ENCODE measurements at regions not wholly inside any gene's neighbourhood (a gene's known extent, or its start where the extent isn't known, plus 50 kb on each side); places are given as distances from the start of the nearest gene placed in this dataset.
"Not testable (repeated sequence)": the region's sequence is repeated elsewhere in the genome, so short reads cannot be mapped to it uniquely, and the experiment has no call there.

- H3K36me3 ChIP-seq (replicated peaks; ENCODE audit: control insufficient read depth, insufficient read depth, low read length) = no peaks in the 10 kb centered on the region
Observed at GRCh38 chr9:108417312-108417711, 438.5 kb downstream of the ACTL7B start.

GRCh38 chr9:108416324-108416723 is 439.5 kb downstream of the ACTL7B start:
- Histone ChIP-seq H3K4me3 (ENCODE audit: insufficient read depth, low read depth, low read length) (no peak overlapping the region), H3K36me3 (replicated peaks; ENCODE audit: control insufficient read depth, insufficient read depth, low read length) (no peaks in the 10 kb centered on the region), H3K27me3 (ENCODE audit: control insufficient read depth, insufficient read depth, low read length) (no peaks in the 10 kb centered on the region)
- DNase-seq = no peak

More at GRCh38 chr9:108417312-108417711, 438.5 kb downstream of the ACTL7B start:
- no peaks in the 10 kb centered on the region for H3K27me3 ChIP-seq (ENCODE audit: control insufficient read depth, insufficient read depth, low read length)
- DNase-seq = no peak
- no peak overlapping the region for H3K4me3 ChIP-seq (ENCODE audit: insufficient read depth, low read depth, low read length)

- Histone ChIP-seq H3K4me3 (ENCODE audit: insufficient read depth, low read depth, low read length) (no peak overlapping the region), H3K27me3 (ENCODE audit: control insufficient read depth, insufficient read depth, low read length) (no peaks in the 10 kb centered on the region), H3K36me3 (replicated peaks; ENCODE audit: control insufficient read depth, insufficient read depth, low read length) (no peaks in the 10 kb centered on the region)
- DNase-seq = no peak
Observed at GRCh38 chr9:108413809-108414208, 442.0 kb downstream of the ACTL7B start.

- DNase-seq = peak; percentile 16
- H3K27me3 ChIP-seq (ENCODE audit: control insufficient read depth, insufficient read depth, low read length) = no peaks in the 10 kb centered on the region
- H3K4me3 ChIP-seq (ENCODE audit: insufficient read depth, low read depth, low read length) = no peak overlapping the region
- H3K36me3 ChIP-seq (replicated peaks; ENCODE audit: control insufficient read depth, insufficient read depth, low read length) = no peaks in the 10 kb centered on the region
Observed at GRCh38 chr9:108412755-108413154, 443.0 kb downstream of the ACTL7B start.

- DNase-seq = no peak
- Histone ChIP-seq H3K27me3 (ENCODE audit: control insufficient read depth, insufficient read depth, low read length) (no peaks in the 10 kb centered on the region), H3K4me3 (ENCODE audit: insufficient read depth, low read depth, low read length) (no peak overlapping the region), H3K36me3 (replicated peaks; ENCODE audit: control insufficient read depth, insufficient read depth, low read length) (no peaks in the 10 kb centered on the region)
Observed at GRCh38 chr9:108411632-108412031, 444.2 kb downstream of the ACTL7B start.

GRCh38 chr9:108410161-108410560 is 445.6 kb downstream of the ACTL7B start:
- H3K36me3 ChIP-seq (replicated peaks; ENCODE audit: control insufficient read depth, insufficient read depth, low read length) = no peaks in the 10 kb centered on the region

GRCh38 chr9:108400297-108400696 is 455.5 kb downstream of the ACTL7B start:
- Histone ChIP-seq H3K36me3 (replicated peaks; ENCODE audit: control insufficient read depth, insufficient read depth, low read length) (no peaks in the 10 kb centered on the region), H3K27me3 (ENCODE audit: control insufficient read depth, insufficient read depth, low read length) (no peaks in the 10 kb centered on the region), H3K4me3 (ENCODE audit: insufficient read depth, low read depth, low read length) (no peak overlapping the region)
- no peak for DNase-seq

More at GRCh38 chr9:108410161-108410560, 445.6 kb downstream of the ACTL7B start:
- no peak overlapping the region for H3K4me3 ChIP-seq (ENCODE audit: insufficient read depth, low read depth, low read length)
- no peaks in the 10 kb centered on the region for H3K27me3 ChIP-seq (ENCODE audit: control insufficient read depth, insufficient read depth, low read length)
- no peak for DNase-seq

GRCh38 chr9:108399851-108400250 is 455.9 kb downstream of the ACTL7B start:
- H3K36me3 ChIP-seq (replicated peaks; ENCODE audit: control insufficient read depth, insufficient read depth, low read length) = no peaks in the 10 kb centered on the region
- DNase-seq = no peak
- no peaks in the 10 kb centered on the region for H3K27me3 ChIP-seq (ENCODE audit: control insufficient read depth, insufficient read depth, low read length)
- H3K4me3 ChIP-seq (ENCODE audit: insufficient read depth, low read depth, low read length) = no peak overlapping the region

- no peaks in the 10 kb centered on the region for H3K36me3 ChIP-seq (replicated peaks; ENCODE audit: control insufficient read depth, insufficient read depth, low read length)
- DNase-seq = no peak
- no peak overlapping the region for H3K4me3 ChIP-seq (ENCODE audit: insufficient read depth, low read depth, low read length)
- H3K27me3 ChIP-seq (ENCODE audit: control insufficient read depth, insufficient read depth, low read length) = no peaks in the 10 kb centered on the region
Observed at GRCh38 chr9:108397286-108397685, 458.5 kb downstream of the ACTL7B start.

- Histone ChIP-seq H3K27me3 (ENCODE audit: control insufficient read depth, insufficient read depth, low read length) (no peaks in the 10 kb centered on the region), H3K36me3 (replicated peaks; ENCODE audit: control insufficient read depth, insufficient read depth, low read length) (no peaks in the 10 kb centered on the region), H3K4me3 (ENCODE audit: insufficient read depth, low read depth, low read length) (no peak overlapping the region)
- no peak for DNase-seq
Observed at GRCh38 chr9:108396611-108397010, 459.2 kb downstream of the ACTL7B start.

- Histone ChIP-seq H3K27me3 (ENCODE audit: control insufficient read depth, insufficient read depth, low read length) (no peaks in the 10 kb centered on the region), H3K36me3 (replicated peaks; ENCODE audit: control insufficient read depth, insufficient read depth, low read length) (no peaks in the 10 kb centered on the region), H3K4me3 (ENCODE audit: insufficient read depth, low read depth, low read length) (no peak overlapping the region)
- DNase-seq = no peak
Observed at GRCh38 chr9:108396193-108396592, 459.6 kb downstream of the ACTL7B start.

- Histone ChIP-seq H3K36me3 (replicated peaks; ENCODE audit: control insufficient read depth, insufficient read depth, low read length) (no peaks in the 10 kb centered on the region), H3K27me3 (ENCODE audit: control insufficient read depth, insufficient read depth, low read length) (no peaks in the 10 kb centered on the region), H3K4me3 (ENCODE audit: insufficient read depth, low read depth, low read length) (no peak overlapping the region)
- DNase-seq = no peak
Observed at GRCh38 chr9:108395421-108395820, 460.4 kb downstream of the ACTL7B start.

GRCh38 chr9:108394726-108395125 is 461.1 kb downstream of the ACTL7B start:
- no peak overlapping the region for H3K4me3 ChIP-seq (ENCODE audit: insufficient read depth, low read depth, low read length)
- no peaks in the 10 kb centered on the region for H3K36me3 ChIP-seq (replicated peaks; ENCODE audit: control insufficient read depth, insufficient read depth, low read length)
- no peaks in the 10 kb centered on the region for H3K27me3 ChIP-seq (ENCODE audit: control insufficient read depth, insufficient read depth, low read length)
- DNase-seq = no peak

GRCh38 chr9:108393481-108394001 is 462.2 kb downstream of the ACTL7B start:
- not testable (repeated sequence) for DNase-seq; H3K36me3 ChIP-seq (replicated peaks; ENCODE audit: control insufficient read depth, insufficient read depth, low read length); H3K27me3 ChIP-seq (ENCODE audit: control insufficient read depth, insufficient read depth, low read length); H3K4me3 ChIP-seq (ENCODE audit: insufficient read depth, low read depth, low read length)

GRCh38 chr9:108392877-108393276 is 462.9 kb downstream of the ACTL7B start:
- no peak overlapping the region for H3K4me3 ChIP-seq (ENCODE audit: insufficient read depth, low read depth, low read length)

GRCh38 chr9:108389056-108389455 is 466.7 kb downstream of the ACTL7B start:
- Histone ChIP-seq H3K27me3 (ENCODE audit: control insufficient read depth, insufficient read depth, low read length) (no peaks in the 10 kb centered on the region), H3K4me3 (ENCODE audit: insufficient read depth, low read depth, low read length) (no peak overlapping the region), H3K36me3 (replicated peaks; ENCODE audit: control insufficient read depth, insufficient read depth, low read length) (no peaks in the 10 kb centered on the region)
- no peak for DNase-seq

More at GRCh38 chr9:108392877-108393276, 462.9 kb downstream of the ACTL7B start:
- no peaks in the 10 kb centered on the region for H3K27me3 ChIP-seq (ENCODE audit: control insufficient read depth, insufficient read depth, low read length)
- no peaks in the 10 kb centered on the region for H3K36me3 ChIP-seq (replicated peaks; ENCODE audit: control insufficient read depth, insufficient read depth, low read length)
- no peak for DNase-seq
